HPDE6-E6E7 (cell line): ENCODE measurements at regions not wholly inside any gene's neighbourhood (a gene's known extent, or its start where the extent isn't known, plus 50 kb on each side); places are given as distances from the start of the nearest gene placed in this dataset.

Experiments
- DNase-seq: peaks from one replicate; pipeline ENCODE4 v3.0.0; 2011; ENCODE audit warnings: missing footprints; ENCODE audit errors: extremely low spot score

DNA sequence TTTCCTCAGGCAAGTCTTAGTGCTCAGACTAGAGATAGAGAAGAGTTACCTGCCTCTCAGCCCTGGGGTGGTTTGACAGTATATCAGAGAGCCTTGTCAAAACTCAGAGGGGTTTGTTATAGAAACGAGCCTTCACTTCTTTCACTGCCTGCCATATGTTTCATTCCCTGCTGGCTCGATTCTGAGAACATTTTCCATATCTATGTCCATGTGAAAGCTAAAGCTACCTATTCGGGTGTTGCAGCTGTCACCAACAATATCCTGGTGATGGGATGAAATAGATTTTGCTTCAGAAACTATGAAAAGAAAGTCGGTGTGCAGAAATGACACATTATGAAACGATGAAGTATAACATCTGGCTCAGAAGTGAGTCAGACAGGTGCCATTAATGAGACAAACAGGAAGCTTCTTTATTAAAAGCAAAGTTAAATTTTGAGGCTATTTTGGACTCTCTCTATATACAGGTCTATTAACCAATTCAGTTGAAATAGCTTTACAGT is 56.1 kb upstream of the TANK start:
- DNase-seq: no peak

DNA sequence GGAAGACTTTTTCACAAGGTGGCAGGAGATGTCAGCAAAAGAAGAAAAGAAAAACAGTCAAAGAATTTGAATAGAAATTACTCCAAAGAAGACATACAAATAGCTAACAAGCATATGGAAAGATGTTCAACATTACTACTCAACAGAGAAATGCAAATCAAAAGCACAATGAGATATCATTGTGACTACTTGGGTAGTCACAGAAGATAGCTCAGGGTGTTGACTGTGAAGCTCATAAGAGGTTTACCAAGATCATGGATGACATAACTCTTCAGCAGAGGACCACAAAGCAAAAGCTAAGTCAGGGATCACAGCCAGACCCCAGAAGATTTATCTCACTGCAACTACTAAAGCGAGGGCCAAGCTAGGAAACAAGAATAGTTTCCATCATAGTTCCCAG is 53.0 kb upstream of the TANK start:
- no peak for DNase-seq
